Subcutaneous abdominal adipose tissue (tissue), 5 donors: ENCODE measurements at regions not wholly inside any gene's neighbourhood (a gene's known extent, or its start where the extent isn't known, plus 50 kb on each side); places are given as distances from the start of the nearest gene placed in this dataset.

Experiments used
- H3K27ac ChIP-seq: one replicate; pipeline ENCODE4 v1.7.0; 2013; ENCODE audit warnings: low read depth, mild to moderate bottlenecking, inconsistent platforms, low read length, moderate library complexity
- H3K27me3 ChIP-seq, 5 donors: one replicate each; pipeline ENCODE4 v1.7.0; 2013; ENCODE audit warnings: low read length in 5 of 5, inconsistent platforms in 1 of 5; ENCODE audit not compliant: control insufficient read depth in 5 of 5, insufficient read depth in 4 of 5
- H3K36me3 ChIP-seq, 5 donors: one replicate each; pipeline ENCODE4 v1.7.0; 2013; ENCODE audit warnings: low read length in 5 of 5; ENCODE audit not compliant: control insufficient read depth in 5 of 5, insufficient read depth in 5 of 5
- H3K4me1 ChIP-seq, 5 donors: one replicate each; pipeline ENCODE4 v1.7.0; 2013; ENCODE audit warnings: low read length in 5 of 5, mild to moderate bottlenecking in 3 of 5, moderate library complexity in 1 of 5; ENCODE audit not compliant: control insufficient read depth in 5 of 5, insufficient read depth in 5 of 5
- H3K4me3 ChIP-seq, 5 donors: one replicate each; pipeline ENCODE4 v1.7.0; 2013; ENCODE audit warnings: low read length in 5 of 5, low read depth in 1 of 5
- H3K9ac ChIP-seq, 5 donors: one replicate each; pipeline ENCODE4 v1.7.0; 2013; ENCODE audit warnings: low read length in 5 of 5, mild to moderate bottlenecking in 4 of 5, moderate library complexity in 3 of 5
- H3K9me3 ChIP-seq, 5 donors: one replicate each; pipeline ENCODE4 v1.7.0; 2013; ENCODE audit warnings: low read length in 5 of 5; ENCODE audit not compliant: control insufficient read depth in 5 of 5
- donor health status: healthy.
- donor health status: healthy.
- donor health status: healthy.
- donor health status: healthy.
- donor health status: healthy.

DNA sequence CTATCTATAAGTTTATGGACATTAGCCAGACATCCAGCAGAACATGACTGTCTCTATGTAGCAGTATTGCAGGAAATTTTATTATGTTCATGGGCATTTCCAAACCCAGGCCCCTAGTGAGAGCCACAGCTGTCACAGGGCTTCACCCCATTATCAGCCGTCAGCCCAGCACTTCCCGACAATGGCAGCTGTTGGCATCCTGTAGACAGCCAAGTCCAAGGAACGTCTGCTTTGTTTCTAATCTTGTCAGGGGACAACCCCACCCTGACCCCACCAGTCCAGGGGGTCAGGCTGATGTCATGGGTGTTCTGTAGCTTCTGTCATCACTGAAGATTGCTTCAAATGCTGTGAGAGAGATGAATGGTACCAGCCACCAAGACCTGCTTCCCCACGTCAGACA, 565.3 kb upstream of the BRINP1 start:
- no peaks in the 10 kb centered on the region for H3K4me1 ChIP-seq
- no peak overlapping the region for H3K9ac ChIP-seq

DNA sequence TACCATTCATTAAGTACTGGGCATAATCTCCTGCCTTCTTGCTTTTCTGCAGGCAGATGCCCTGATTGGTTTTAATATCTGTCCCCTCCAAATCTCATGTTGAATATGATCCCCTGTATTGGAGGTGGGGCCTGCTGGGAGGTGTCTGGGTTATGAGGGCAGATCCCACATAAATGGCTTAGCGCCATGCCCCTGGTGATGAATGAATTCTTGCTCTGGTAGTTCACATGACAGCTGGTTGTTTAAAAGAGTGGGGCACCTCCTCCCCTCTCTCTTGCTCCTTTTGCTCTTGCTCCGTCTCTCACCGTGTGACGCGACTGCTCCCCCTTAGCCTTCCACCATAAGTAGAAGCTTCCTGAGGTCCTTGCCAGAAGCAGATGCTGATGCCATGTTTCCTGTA, 564.0 kb upstream of the BRINP1 start:
- H3K27me3 ChIP-seq: no peaks in the 10 kb centered on the region

More for the DNA sequence above, 565.3 kb upstream of the BRINP1 start:
- no peaks in the 10 kb centered on the region for H3K27me3 ChIP-seq
- H3K27ac ChIP-seq: no peak overlapping the region
- no peak overlapping the region for H3K4me3 ChIP-seq
- H3K9me3 ChIP-seq: no peaks in the 10 kb centered on the region
- no peaks in the 10 kb centered on the region for H3K36me3 ChIP-seq

DNA sequence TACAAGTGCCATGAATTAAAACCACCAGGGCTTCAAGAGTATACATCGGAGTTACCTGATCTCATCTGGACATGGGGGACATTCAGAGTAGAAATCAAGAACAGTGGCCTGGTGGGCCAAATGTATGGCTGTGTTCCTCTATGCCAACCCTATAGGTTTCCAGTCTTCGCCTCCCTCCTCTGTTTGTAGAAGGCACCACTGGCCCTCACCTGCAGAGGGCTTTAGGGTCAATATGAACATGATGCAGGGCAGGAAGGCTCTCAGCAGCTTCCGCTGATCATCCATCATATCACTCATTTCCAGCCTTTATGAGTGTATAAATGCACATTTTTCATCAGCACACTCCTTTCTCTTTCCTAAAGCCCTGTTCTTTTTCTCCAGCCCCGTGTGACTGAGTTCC, 555.5 kb upstream of the BRINP1 start:
- H3K4me3 ChIP-seq: no peak overlapping the region
- no peak overlapping the region for H3K9ac ChIP-seq
- H3K36me3 ChIP-seq: no peaks in the 10 kb centered on the region
- H3K27me3 ChIP-seq: no peaks in the 10 kb centered on the region
- H3K9me3 ChIP-seq: peaks cover 0 to 6% (median 5%) of the 10 kb centered on the region in 5 donors
- no peaks in the 10 kb centered on the region for H3K4me1 ChIP-seq
- no peak overlapping the region for H3K27ac ChIP-seq

More for the DNA sequence above, 564.0 kb upstream of the BRINP1 start:
- peaks cover 0 to 2% (median 0%) of the 10 kb centered on the region in 5 donors for H3K9me3 ChIP-seq
- no peak overlapping the region for H3K4me3 ChIP-seq
- no peak overlapping the region for H3K27ac ChIP-seq
- H3K4me1 ChIP-seq: no peaks in the 10 kb centered on the region
- H3K9ac ChIP-seq: no peak overlapping the region
- no peaks in the 10 kb centered on the region for H3K36me3 ChIP-seq

DNA sequence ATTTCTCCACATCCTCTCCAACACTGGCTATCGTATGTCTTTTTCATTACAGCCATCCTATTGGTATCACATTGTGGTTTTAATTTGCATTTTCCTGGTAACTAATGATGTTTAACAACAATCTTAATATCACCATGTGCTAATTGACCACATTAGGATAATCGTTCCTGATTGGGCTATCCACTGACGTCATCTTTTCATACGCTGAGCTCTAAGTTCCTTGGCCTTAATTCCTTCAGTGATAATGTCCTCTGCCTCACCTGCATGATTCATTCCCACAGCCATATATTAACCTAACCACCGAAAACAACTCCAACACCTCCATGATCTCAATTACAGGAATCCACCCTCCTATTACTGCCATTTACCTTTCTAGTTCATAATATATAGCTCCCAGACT, 547.9 kb upstream of the BRINP1 start:
- Histone ChIP-seq H3K9me3 (peaks cover 0 to 5% (median 4%) of the 10 kb centered on the region in 5 donors), H3K4me1 (no peaks in the 10 kb centered on the region), H3K36me3 (no peaks in the 10 kb centered on the region)

DNA sequence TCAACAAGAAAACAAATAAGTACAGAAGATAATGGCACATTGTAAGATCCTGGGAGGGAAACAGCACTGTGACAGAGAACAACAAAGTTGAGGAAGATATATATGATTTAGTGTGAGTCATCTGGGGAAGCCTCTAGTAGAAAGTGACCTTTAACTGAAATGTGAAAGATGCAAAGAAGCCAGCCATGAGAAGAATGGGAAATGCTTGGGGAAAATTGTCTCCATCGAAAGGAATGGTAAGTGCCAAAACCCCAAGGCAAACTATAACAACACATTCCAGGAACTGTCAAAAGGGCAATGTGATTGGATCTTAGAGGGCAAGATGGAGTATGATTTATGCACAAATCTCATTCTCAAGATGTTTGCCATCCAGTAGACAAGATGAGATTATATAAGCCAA, 537.8 kb upstream of the BRINP1 start:
- Histone ChIP-seq H3K4me3 (no peak overlapping the region), H3K4me1 (no peaks in the 10 kb centered on the region), H3K9ac (no peak overlapping the region), H3K36me3 (no peaks in the 10 kb centered on the region), H3K27ac (no peak overlapping the region), H3K27me3 (no peaks in the 10 kb centered on the region), H3K9me3 (peaks cover 0 to 11% (median 7%) of the 10 kb centered on the region in 5 donors)

More for the DNA sequence above, 547.9 kb upstream of the BRINP1 start:
- no peak overlapping the region for H3K9ac ChIP-seq
- H3K4me3 ChIP-seq: no peak overlapping the region
- peaks cover 0 to 2% (median 0%) of the 10 kb centered on the region in 5 donors for H3K27me3 ChIP-seq
- no peak overlapping the region for H3K27ac ChIP-seq

DNA sequence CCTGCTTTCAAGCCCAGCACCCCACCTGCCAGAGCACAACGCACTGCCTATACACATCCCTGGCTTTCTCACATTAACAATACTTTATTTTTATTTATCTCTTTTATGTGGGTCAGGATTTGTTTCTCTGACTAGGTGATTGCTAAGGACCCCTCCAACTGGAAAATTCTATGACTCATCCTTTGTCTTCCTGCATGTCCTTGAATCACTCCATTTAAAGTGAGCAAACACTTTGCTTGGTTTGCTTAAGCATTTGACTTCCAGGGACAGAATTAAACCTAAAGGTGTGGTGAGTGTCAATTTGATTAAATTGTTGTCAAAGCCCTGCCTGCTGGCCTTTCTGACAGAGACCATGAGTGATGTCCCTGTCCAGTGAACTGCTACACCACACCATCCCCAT, 536.5 kb upstream of the BRINP1 start:
- Histone ChIP-seq H3K36me3 (no peaks in the 10 kb centered on the region), H3K4me3 (no peak overlapping the region), H3K27ac (no peak overlapping the region), H3K27me3 (no peaks in the 10 kb centered on the region), H3K9me3 (peaks cover 0 to 11% (median 7%) of the 10 kb centered on the region in 5 donors), H3K4me1 (no peaks in the 10 kb centered on the region), H3K9ac (no peak overlapping the region)

DNA sequence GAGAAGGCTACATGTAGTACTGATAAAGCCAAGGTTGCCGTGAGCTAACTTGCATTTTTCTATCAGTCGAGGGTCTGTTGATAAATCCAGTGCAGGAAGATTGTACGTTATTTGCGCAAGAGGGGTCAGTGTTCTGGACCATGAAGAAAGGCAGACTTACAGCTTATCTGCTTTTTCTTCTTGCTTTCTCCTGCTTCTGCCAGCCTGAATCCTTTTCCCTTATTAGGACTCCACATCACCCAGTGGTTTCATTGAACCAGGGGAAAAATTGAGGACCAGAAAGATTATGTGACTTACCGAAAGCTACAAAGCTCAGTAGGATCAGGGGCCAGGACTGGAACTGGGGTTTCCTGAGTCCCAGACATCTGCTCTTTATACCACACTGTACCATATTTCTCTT, 534.6 kb upstream of the BRINP1 start:
- Histone ChIP-seq H3K27ac (no peak overlapping the region), H3K4me1 (no peaks in the 10 kb centered on the region), H3K36me3 (no peaks in the 10 kb centered on the region), H3K27me3 (no peaks in the 10 kb centered on the region), H3K9me3 (peaks cover 0 to 11% (median 7%) of the 10 kb centered on the region in 5 donors), H3K4me3 (no peak overlapping the region), H3K9ac (no peak overlapping the region)

DNA sequence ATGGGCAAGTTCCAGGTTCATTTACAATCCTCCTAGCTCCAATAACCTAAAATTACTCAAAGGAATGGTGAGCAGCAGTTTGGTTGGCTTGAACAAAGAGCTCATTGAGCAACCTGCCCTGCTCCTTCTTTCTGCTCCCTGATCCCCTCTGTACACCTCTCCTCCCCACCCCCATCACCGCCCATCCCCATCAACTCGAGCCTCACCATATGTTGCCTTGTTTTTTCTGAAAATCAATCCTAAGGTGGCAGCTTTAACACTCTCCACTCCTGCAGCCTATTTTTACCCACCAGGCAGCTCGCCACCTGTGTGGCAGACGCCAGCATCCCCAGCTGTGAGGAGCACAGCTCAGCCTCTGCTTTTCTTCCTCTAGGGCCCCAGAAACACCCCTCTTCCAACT, 533.4 kb upstream of the BRINP1 start:
- Histone ChIP-seq H3K27ac (no peak overlapping the region), H3K9ac (no peak overlapping the region), H3K4me3 (no peak overlapping the region), H3K36me3 (no peaks in the 10 kb centered on the region), H3K9me3 (peaks cover 0 to 7% (median 3%) of the 10 kb centered on the region in 5 donors), H3K27me3 (no peaks in the 10 kb centered on the region), H3K4me1 (no peaks in the 10 kb centered on the region)

DNA sequence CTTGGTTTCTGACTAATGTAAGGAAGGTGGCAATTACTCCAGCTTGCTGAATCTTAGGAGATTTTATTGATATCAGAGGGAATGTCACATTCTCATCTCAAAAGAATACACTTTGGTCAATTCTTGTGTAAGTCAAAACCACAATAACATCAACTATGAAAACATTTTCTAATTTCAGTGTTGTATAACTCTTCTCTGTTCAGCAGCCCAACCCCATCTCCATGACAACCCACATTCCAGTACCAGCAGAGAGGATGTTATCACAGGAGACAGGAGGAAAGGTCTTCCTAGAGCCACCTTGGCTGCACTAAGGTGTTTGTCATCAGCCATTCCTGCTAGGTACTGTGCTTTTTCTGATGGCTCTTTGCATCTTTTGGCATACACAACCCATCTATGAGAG, 529.1 kb upstream of the BRINP1 start:
- H3K9ac ChIP-seq: no peak overlapping the region
- peaks cover 0 to 5% (median 0%) of the 10 kb centered on the region in 5 donors for H3K9me3 ChIP-seq
- H3K4me1 ChIP-seq: no peaks in the 10 kb centered on the region
- no peak overlapping the region for H3K4me3 ChIP-seq
- no peaks in the 10 kb centered on the region for H3K36me3 ChIP-seq
- H3K27me3 ChIP-seq: no peaks in the 10 kb centered on the region
- no peak overlapping the region for H3K27ac ChIP-seq

DNA sequence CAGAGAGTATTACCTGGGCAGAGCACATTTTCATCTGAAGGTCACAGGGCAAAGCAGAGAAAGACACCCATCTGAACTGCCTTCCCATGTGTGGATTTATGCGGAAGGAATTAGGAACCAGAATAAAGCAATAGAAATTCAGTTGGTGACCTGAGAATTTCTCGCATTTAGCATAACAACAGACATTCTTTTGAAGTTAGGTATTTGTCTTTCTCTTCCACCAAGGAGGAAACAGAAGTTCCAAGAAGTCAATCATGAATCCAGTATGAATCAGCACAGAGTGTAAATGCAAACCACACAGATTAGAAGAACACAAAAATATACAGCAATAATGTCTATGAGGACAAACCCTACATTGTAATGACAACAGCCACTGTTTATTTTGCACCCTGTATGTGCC, 515.2 kb upstream of the BRINP1 start:
- H3K4me3 ChIP-seq: no peak overlapping the region
- no peak overlapping the region for H3K27ac ChIP-seq
- no peaks in the 10 kb centered on the region for H3K9me3 ChIP-seq
- H3K4me1 ChIP-seq: no peaks in the 10 kb centered on the region
- H3K36me3 ChIP-seq: no peaks in the 10 kb centered on the region
- no peak overlapping the region for H3K9ac ChIP-seq
- H3K27me3 ChIP-seq: no peaks in the 10 kb centered on the region

DNA sequence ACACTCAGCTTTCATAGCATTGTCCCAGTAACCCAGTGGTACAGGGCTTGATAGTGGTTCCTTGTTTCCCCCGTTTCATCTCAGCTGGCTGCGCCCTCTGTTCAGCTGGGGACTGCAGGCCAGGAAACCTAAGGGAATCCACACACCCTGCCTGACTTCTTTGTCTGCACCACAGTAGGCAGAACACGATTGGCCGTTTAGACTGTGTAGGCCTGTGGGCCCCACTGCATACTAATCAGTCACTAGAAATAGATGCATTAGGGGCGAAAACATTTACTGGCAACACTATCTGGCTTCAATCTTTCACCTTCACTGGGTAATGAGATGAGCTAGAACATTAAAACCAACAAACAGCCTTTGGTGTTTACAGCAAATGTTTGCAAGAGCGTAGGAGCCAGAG, 512.7 kb upstream of the BRINP1 start:
- no peak overlapping the region for H3K4me3 ChIP-seq
- no peaks in the 10 kb centered on the region for H3K4me1 ChIP-seq
- no peaks in the 10 kb centered on the region for H3K36me3 ChIP-seq
- H3K27me3 ChIP-seq: no peaks in the 10 kb centered on the region
- no peak overlapping the region for H3K9ac ChIP-seq
- no peak overlapping the region for H3K27ac ChIP-seq
- no peaks in the 10 kb centered on the region for H3K9me3 ChIP-seq
